Liver (tissue), 7 donors: ENCODE measurements at regions not wholly inside any gene's neighbourhood (a gene's known extent, or its start where the extent isn't known, plus 50 kb on each side); places are given as distances from the start of the nearest gene placed in this dataset.

ENCODE experiments used
- DNase-seq: peaks from one replicate; pipeline ENCODE4 v3.0.0-alpha.2; 2017; ENCODE audit warnings: low spot score
- H3K27ac ChIP-seq, 2 donors: one replicate each; pipeline ENCODE4 v1.7.0; 2013; ENCODE audit warnings: inconsistent platforms in 2 of 2, low read length in 2 of 2, control low read depth in 1 of 2, low read depth in 1 of 2, mild to moderate bottlenecking in 1 of 2
- H3K27me3 ChIP-seq, 4 donors: one replicate each; pipeline versions ENCODE4 v1.6.1 to v1.7.0; 2013; ENCODE audit warnings: low read length in 3 of 4, inconsistent platforms in 1 of 4, mild to moderate bottlenecking in 1 of 4, moderate library complexity in 1 of 4; ENCODE audit not compliant: control insufficient read depth in 4 of 4, insufficient read depth in 4 of 4
- H3K36me3 ChIP-seq, 4 donors: one replicate each; pipeline versions ENCODE4 v1.6.1 to v1.7.0; 2013; ENCODE audit warnings: low read length in 3 of 4, mild to moderate bottlenecking in 3 of 4, low read depth in 1 of 4, moderate library complexity in 1 of 4; ENCODE audit not compliant: control insufficient read depth in 4 of 4, insufficient read depth in 3 of 4
- H3K4me1 ChIP-seq, 4 donors: one replicate each; pipeline versions ENCODE4 v1.6.1 to v1.7.0; 2013; ENCODE audit warnings: low read length in 3 of 4, mild to moderate bottlenecking in 3 of 4, moderate library complexity in 1 of 4; ENCODE audit not compliant: control insufficient read depth in 4 of 4, insufficient read depth in 4 of 4
- H3K4me3 ChIP-seq, 3 donors: one replicate each; pipeline versions ENCODE4 v1.6.1 to v1.7.0; 2013; ENCODE audit warnings: low read length in 3 of 3, control low read depth in 1 of 3, low read depth in 1 of 3, mild to moderate bottlenecking in 1 of 3
- H3K9ac ChIP-seq, 2 donors: one replicate each; pipeline ENCODE4 v1.7.0; 2013; ENCODE audit warnings: low read length in 2 of 2, mild to moderate bottlenecking in 2 of 2, moderate library complexity in 2 of 2, control low read depth in 1 of 2, low read depth in 1 of 2
- H3K9me3 ChIP-seq, 4 donors: one replicate each; pipeline versions ENCODE4 v1.6.1 to v1.7.0; 2013; ENCODE audit warnings: low read length in 3 of 4; ENCODE audit not compliant: control insufficient read depth in 4 of 4
- ATF3 ChIP-seq: IDR thresholded peaks from 2 replicates; pipeline ENCODE4 v1.6.1; 2016; ENCODE audit warnings: antibody characterized with exemption
- EGR1 ChIP-seq, 2 donors: IDR thresholded peaks; 2 replicates each; pipeline ENCODE4 v1.6.1; 2016 to 2018; ENCODE audit warnings: antibody characterized with exemption in 2 of 2, low read depth in 2 of 2
- FOXA1 ChIP-seq: IDR thresholded peaks from 2 replicates; pipeline ENCODE4 v1.6.1; 2016; ENCODE audit warnings: antibody characterized with exemption
- FOXA2 ChIP-seq: IDR thresholded peaks from 2 replicates; pipeline ENCODE4 v1.6.1; 2016; ENCODE audit warnings: antibody characterized with exemption
- GABPA ChIP-seq, 2 donors: IDR thresholded peaks in 1 of 2; conservative IDR thresholded peaks in 1 of 2; 2 replicates each; pipeline ENCODE4 v1.6.1; 2016; ENCODE audit warnings: antibody characterized with exemption in 2 of 2, mild to moderate bottlenecking in 1 of 2, moderate library complexity in 1 of 2
- HNF4A ChIP-seq, 2 donors: conservative IDR thresholded peaks; 2 replicates each; pipeline ENCODE4 v1.6.1; 2016; ENCODE audit warnings: antibody characterized with exemption in 2 of 2, mild to moderate bottlenecking in 2 of 2
- HNF4G ChIP-seq: IDR thresholded peaks from 2 replicates; pipeline ENCODE4 v1.6.1; 2016; ENCODE audit warnings: antibody characterized with exemption
- JUND ChIP-seq, 2 donors: IDR thresholded peaks; 2 replicates each; pipeline ENCODE4 v1.6.1; 2016; ENCODE audit warnings: antibody characterized with exemption in 2 of 2
- NR2F2 ChIP-seq: IDR thresholded peaks from 2 replicates; pipeline ENCODE4 v1.6.1; 2016; ENCODE audit warnings: antibody characterized with exemption
- RAD21 ChIP-seq, 2 donors: IDR thresholded peaks; 2 replicates each; pipeline ENCODE4 v1.6.1; 2016; ENCODE audit warnings: antibody characterized with exemption in 2 of 2, mild to moderate bottlenecking in 2 of 2
- RXRA ChIP-seq, 2 donors: IDR thresholded peaks; 2 replicates each; pipeline ENCODE4 v1.6.1; 2017 to 2018; ENCODE audit warnings: antibody characterized with exemption in 2 of 2, mild to moderate bottlenecking in 1 of 2
- SP1 ChIP-seq: IDR thresholded peaks from 2 replicates; pipeline ENCODE4 v1.6.1; 2018; ENCODE audit warnings: antibody characterized with exemption, mild to moderate bottlenecking
- TAF1 ChIP-seq: conservative IDR thresholded peaks from 2 replicates; pipeline ENCODE4 v1.6.1; 2016; ENCODE audit warnings: antibody characterized with exemption, mild to moderate bottlenecking
- YY1 ChIP-seq: IDR thresholded peaks from 2 replicates; pipeline ENCODE4 v1.6.1; 2016; ENCODE audit warnings: antibody characterized with exemption, mild to moderate bottlenecking
- ZBTB33 ChIP-seq: IDR thresholded peaks from 2 replicates; pipeline ENCODE4 v1.6.1; 2016; ENCODE audit warnings: antibody characterized with exemption
- WGBS: extraction: QIAGEN DNeasy Blood & Tissue Kit; methylation state at CpG from one replicate; pipeline ENCODE4 v1.1.7; 2013; 5-methylcytosine and 5-hydroxymethylcytosine counted together
- TF ChIP-seq, protein P1 (sequence below): IDR thresholded peaks from 2 replicates; pipeline ENCODE4 v1.6.1; 2016; ENCODE audit warnings: antibody characterized with exemption
- TF ChIP-seq, protein P2 (sequence below): IDR thresholded peaks from 2 replicates; pipeline ENCODE4 v1.6.1; 2016; ENCODE audit warnings: antibody characterized with exemption, mild to moderate bottlenecking
- donor health status: healthy.
- donor health status: healthy.
- donor health status: healthy.
- donor health status: healthy.

DNA sequence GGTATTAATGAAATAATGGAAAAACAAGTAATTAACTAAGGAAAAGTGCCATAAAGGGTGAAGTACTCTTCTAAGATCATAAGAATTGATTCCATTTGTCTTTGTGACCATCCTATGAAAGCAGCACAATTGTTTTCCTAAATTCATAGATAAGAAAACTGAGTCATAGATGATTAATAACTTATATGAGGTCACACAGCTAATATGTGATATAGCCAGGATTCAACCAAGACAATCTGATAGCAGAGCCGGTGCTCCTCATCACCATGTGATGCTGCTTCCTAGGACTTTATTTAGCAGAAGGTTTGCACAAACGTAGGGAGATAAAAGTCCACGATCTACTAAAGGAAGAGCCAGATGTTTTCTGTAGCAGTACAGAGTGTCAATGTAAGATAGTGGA, 181.5 kb upstream of the SYT1 start (continued):
- TF ChIP-seq ZBTB33 = no peak
- no peak for TF ChIP-seq YY1
- TF ChIP-seq TAF1 = no peak
- no peak for TF ChIP-seq HNF4G

DNA sequence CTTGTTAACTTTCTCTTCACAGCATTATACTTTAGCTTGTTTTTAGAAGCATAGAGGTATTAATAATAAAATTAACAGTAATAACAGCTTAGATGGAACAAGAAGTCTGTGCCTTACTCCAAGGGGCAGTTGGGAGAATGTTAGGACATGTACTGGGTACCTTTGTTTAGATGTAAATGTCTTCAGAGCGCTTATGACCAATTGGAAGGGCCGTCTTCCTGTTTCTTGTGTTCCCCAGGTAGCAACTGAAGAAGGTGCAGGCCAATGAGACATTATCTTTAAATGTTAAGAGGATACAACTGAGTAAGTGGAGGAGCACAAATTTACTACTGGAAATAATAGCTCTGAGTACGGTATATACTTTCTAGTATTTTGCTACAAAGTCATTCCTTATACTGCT, 180.9 kb upstream of the SYT1 start:
- Histone ChIP-seq H3K27me3 (no peaks in the 10 kb centered on the region), H3K36me3 (no peaks in the 10 kb centered on the region), H3K27ac (no peak overlapping the region), H3K9me3 (no peaks in the 10 kb centered on the region), H3K9ac (no peak overlapping the region), H3K4me1 (no peaks in the 10 kb centered on the region), H3K4me3 (no peak overlapping the region)
- WGBS = 91% methylated on average over 3 of the region's 3 CpGs
- no peak for TF ChIP-seq TAF1
- TF ChIP-seq, protein P1, sequence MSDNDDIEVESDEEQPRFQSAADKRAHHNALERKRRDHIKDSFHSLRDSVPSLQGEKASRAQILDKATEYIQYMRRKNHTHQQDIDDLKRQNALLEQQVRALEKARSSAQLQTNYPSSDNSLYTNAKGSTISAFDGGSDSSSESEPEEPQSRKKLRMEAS = no peak
- TF ChIP-seq HNF4A (conservative IDR thresholded peaks at IDR 0.05) = no peak
- TF ChIP-seq NR2F2 = no peak
- TF ChIP-seq SP1 = no peak
- no peak for TF ChIP-seq FOXA1
- TF ChIP-seq YY1 = no peak
- TF ChIP-seq, protein P2, sequence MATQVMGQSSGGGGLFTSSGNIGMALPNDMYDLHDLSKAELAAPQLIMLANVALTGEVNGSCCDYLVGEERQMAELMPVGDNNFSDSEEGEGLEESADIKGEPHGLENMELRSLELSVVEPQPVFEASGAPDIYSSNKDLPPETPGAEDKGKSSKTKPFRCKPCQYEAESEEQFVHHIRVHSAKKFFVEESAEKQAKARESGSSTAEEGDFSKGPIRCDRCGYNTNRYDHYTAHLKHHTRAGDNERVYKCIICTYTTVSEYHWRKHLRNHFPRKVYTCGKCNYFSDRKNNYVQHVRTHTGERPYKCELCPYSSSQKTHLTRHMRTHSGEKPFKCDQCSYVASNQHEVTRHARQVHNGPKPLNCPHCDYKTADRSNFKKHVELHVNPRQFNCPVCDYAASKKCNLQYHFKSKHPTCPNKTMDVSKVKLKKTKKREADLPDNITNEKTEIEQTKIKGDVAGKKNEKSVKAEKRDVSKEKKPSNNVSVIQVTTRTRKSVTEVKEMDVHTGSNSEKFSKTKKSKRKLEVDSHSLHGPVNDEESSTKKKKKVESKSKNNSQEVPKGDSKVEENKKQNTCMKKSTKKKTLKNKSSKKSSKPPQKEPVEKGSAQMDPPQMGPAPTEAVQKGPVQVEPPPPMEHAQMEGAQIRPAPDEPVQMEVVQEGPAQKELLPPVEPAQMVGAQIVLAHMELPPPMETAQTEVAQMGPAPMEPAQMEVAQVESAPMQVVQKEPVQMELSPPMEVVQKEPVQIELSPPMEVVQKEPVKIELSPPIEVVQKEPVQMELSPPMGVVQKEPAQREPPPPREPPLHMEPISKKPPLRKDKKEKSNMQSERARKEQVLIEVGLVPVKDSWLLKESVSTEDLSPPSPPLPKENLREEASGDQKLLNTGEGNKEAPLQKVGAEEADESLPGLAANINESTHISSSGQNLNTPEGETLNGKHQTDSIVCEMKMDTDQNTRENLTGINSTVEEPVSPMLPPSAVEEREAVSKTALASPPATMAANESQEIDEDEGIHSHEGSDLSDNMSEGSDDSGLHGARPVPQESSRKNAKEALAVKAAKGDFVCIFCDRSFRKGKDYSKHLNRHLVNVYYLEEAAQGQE = no peak
- no peak for TF ChIP-seq RAD21 (IDR thresholded peaks at IDR 0.05)
- no peak for TF ChIP-seq ZBTB33
- no peak for TF ChIP-seq HNF4G
- TF ChIP-seq ATF3 = no peak
- DNase-seq = no peak

DNA sequence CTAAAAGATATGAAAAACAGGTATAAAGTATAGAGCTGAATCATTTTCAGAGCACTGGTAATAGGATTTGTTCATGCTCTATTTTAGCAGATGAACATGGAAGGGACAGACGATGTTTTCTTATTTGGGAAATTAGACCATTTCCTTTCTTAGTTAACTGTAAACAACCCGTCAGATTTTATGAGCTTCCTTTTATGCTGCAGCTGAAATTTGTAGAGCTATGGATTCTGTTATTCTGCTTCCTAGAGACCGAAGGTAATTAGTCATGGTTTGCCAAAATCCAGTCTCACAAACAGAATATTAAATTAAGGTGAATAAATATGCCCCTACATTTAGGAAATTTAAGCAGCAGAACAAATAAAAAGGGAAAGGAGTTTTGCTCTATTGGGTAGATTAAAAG, 180.2 kb upstream of the SYT1 start:
- Histone ChIP-seq H3K4me3 (no peak overlapping the region), H3K4me1 (no peaks in the 10 kb centered on the region), H3K27ac (no peak overlapping the region), H3K9ac (no peak overlapping the region), H3K9me3 (no peaks in the 10 kb centered on the region), H3K27me3 (no peaks in the 10 kb centered on the region), H3K36me3 (no peaks in the 10 kb centered on the region)
- DNase-seq = no peak
- WGBS = 64% methylated on average over 3 of the region's 3 CpGs
- TF ChIP-seq ZBTB33 (no peak), HNF4G (no peak), RXRA (IDR thresholded peaks at IDR 0.05) (no peak), SP1 (no peak), TAF1 (no peak), JUND (IDR thresholded peaks at IDR 0.05) (no peak), GABPA (IDR thresholded peaks at IDR 0.05 in 1 of 2, conservative IDR thresholded peaks at IDR 0.05 in 1 of 2) (no peak), FOXA2 (no peak), YY1 (no peak), EGR1 (IDR thresholded peaks at IDR 0.05; ENCODE audit: low read depth in 2 of 2) (no peak), FOXA1 (no peak)
- TF ChIP-seq, protein P2 = no peak
